CD14-positive monocyte (primary cell): ENCODE measurements at regions not wholly inside any gene's neighbourhood (a gene's known extent, or its start where the extent isn't known, plus 50 kb on each side); places are given as distances from the start of the nearest gene placed in this dataset.

Source experiments
- DNase-seq, 3 donors: peaks; one replicate each; pipeline ENCODE4 v3.0.0-alpha.2; 2011 to 2022
- H2AFZ ChIP-seq: 2 replicates; pipeline ENCODE4 v1.6.0; 2012; ENCODE audit warnings: mild to moderate bottlenecking, low read depth, low read length, inconsistent platforms; ENCODE audit not compliant: insufficient read depth, poor library complexity, severe bottlenecking
- H3K27ac ChIP-seq, 2 donors: 1 replicate in 1 of 2; 2 replicates in 1 of 2; pipeline ENCODE4 v1.5.1; 2012 to 2013; ENCODE audit warnings: low read length in 2 of 2, control low read depth in 1 of 2, inconsistent platforms in 1 of 2, low read depth in 1 of 2, mild to moderate bottlenecking in 1 of 2
- H3K27me3 ChIP-seq, 2 donors: one replicate each; pipeline versions ENCODE4 v1.6.0 to v1.6.1; 2011 to 2013; ENCODE audit warnings: low read length in 2 of 2; ENCODE audit not compliant: control insufficient read depth in 2 of 2, insufficient read depth in 2 of 2
- H3K36me3 ChIP-seq, 2 donors: replicated peaks in 1 of 2; 1 replicate in 1 of 2; 2 replicates in 1 of 2; pipeline versions ENCODE4 v1.5.1 to v1.6.1; 2012 to 2013; ENCODE audit warnings: low read length in 2 of 2, control low read depth in 1 of 2, inconsistent platforms in 1 of 2, mild to moderate bottlenecking in 1 of 2; ENCODE audit not compliant: insufficient read depth in 2 of 2, control insufficient read depth in 1 of 2
- H3K4me1 ChIP-seq, 2 donors: 1 replicate in 1 of 2; 2 replicates in 1 of 2; pipeline versions ENCODE4 v1.5.1 to v1.6.1; 2012 to 2013; ENCODE audit warnings: low read length in 2 of 2, control low read depth in 1 of 2, inconsistent platforms in 1 of 2, mild to moderate bottlenecking in 1 of 2, moderate library complexity in 1 of 2; ENCODE audit not compliant: insufficient read depth in 2 of 2, control insufficient read depth in 1 of 2
- H3K4me2 ChIP-seq: replicated peaks from 2 replicates; pipeline ENCODE3; 2012; ENCODE audit warnings: low read length, moderate library complexity, mild to moderate bottlenecking; ENCODE audit not compliant: poor library complexity, severe bottlenecking; ENCODE audit errors: extremely low read depth
- H3K4me3 ChIP-seq, 3 experiments: fragments of 200-600 bp in 1 of 3; sonication (generic) in 1 of 3; replicated peaks in 1 of 3; 1 replicate in 2 of 3; 2 replicates in 1 of 3; pipeline ENCODE4 v1.5.1; 2011 to 2013; ENCODE audit warnings: low read length in 3 of 3, mild to moderate bottlenecking in 3 of 3, control low read depth in 2 of 3, low read depth in 2 of 3, inconsistent platforms in 1 of 3, moderate library complexity in 1 of 3
- H3K79me2 ChIP-seq: 2 replicates; pipeline ENCODE4 v1.6.0; 2012; ENCODE audit warnings: mild to moderate bottlenecking, control low read depth, inconsistent platforms, low read length, moderate library complexity; ENCODE audit not compliant: insufficient read depth
- H3K9ac ChIP-seq: 2 replicates; pipeline ENCODE4 v1.6.0; 2017; ENCODE audit warnings: low read length, mild to moderate bottlenecking; ENCODE audit not compliant: insufficient read depth, poor library complexity, severe bottlenecking
- H3K9me3 ChIP-seq, 2 donors: replicated peaks in 1 of 2; 1 replicate in 1 of 2; 2 replicates in 1 of 2; pipeline versions ENCODE4 v1.5.1 to v1.6.1; 2012 to 2013; ENCODE audit warnings: low read length in 2 of 2, control low read depth in 1 of 2; ENCODE audit not compliant: control insufficient read depth in 1 of 2, insufficient read depth in 1 of 2
- H4K20me1 ChIP-seq: 2 replicates; pipeline ENCODE4 v1.6.0; 2012; ENCODE audit warnings: mild to moderate bottlenecking, low read length, control low read depth, moderate library complexity; ENCODE audit not compliant: insufficient read depth
- H3K27ac Mint-ChIP-seq, 7 donors: one replicate each; pipeline ENCODE4 v1.8.0; 2020; ENCODE audit warnings: mild to moderate bottlenecking in 7 of 7, mixed read lengths in 7 of 7, moderate library complexity in 6 of 7, inconsistent platforms in 2 of 7
- H3K27me3 Mint-ChIP-seq, 3 donors: one replicate each; pipeline ENCODE4 v1.8.0; 2021 to 2022; ENCODE audit warnings: low read depth in 3 of 3, mild to moderate bottlenecking in 3 of 3, mixed read lengths in 3 of 3, moderate library complexity in 3 of 3, inconsistent platforms in 1 of 3
- H3K36me3 Mint-ChIP-seq, 2 donors: one replicate each; pipeline ENCODE4 v1.8.0; 2020; ENCODE audit warnings: mixed read lengths in 2 of 2, inconsistent platforms in 1 of 2, mild to moderate bottlenecking in 1 of 2
- H3K4me1 Mint-ChIP-seq: one replicate; pipeline ENCODE4 v1.8.0; 2020; ENCODE audit warnings: mild to moderate bottlenecking, mixed read lengths
- H3K4me3 Mint-ChIP-seq, 2 donors: one replicate each; pipeline ENCODE4 v1.8.0; 2020; ENCODE audit warnings: mild to moderate bottlenecking in 2 of 2, mixed read lengths in 2 of 2, moderate library complexity in 1 of 2
- H3K9me3 Mint-ChIP-seq, 7 donors: one replicate each; pipeline ENCODE4 v1.8.0; 2020 to 2022; ENCODE audit warnings: mixed read lengths in 7 of 7, mild to moderate bottlenecking in 6 of 7, moderate library complexity in 6 of 7, inconsistent platforms in 2 of 7
- WGBS: methylation state at CpG from one replicate; pipeline ENCODE4 v1.1.5; 2013; ENCODE audit warnings: missing lambda C conversion rate; ENCODE audit not compliant: insufficient coverage; 5-methylcytosine and 5-hydroxymethylcytosine counted together
- intact Hi-C, 2 donors: fragments of 100-400 bp; cut with micrococcal nuclease; formaldehyde crosslinking; loops; one replicate each; pipeline versions ENCODE4 v1.15.0 to v1.15.1; 2023
- TF ChIP-seq, protein P1 (sequence below): fragments of 200-600 bp; IDR thresholded peaks from one replicate; pipeline ENCODE4 v1.8.0; 2022; ENCODE audit warnings: antibody characterized with exemption, mild to moderate bottlenecking

DNA sequence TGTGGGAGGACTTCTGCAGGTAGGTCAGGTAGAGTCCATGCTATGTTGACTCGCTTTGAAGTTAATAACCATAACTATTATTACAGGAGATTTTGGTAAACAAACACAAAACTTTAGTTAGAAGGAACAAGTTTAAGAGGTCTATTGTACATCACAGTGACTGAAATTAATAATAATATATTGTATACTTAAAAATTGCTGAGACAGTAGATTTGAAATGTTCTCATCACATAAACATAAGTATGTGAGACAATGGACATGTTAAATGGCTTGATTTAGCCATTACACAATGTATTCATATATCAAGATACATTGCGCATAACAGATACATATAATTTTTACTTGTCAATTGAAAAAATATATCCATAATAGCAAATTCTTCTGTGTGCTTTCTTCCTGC, 91.4 kb upstream of the CD53 start:
- Mint-ChIP-seq H3K4me3 (no peak overlapping the region), H3K4me1 (peaks cover 10% of the 10 kb centered on the region), H3K36me3 (no peaks in the 10 kb centered on the region), H3K9me3 (no peaks in the 10 kb centered on the region), H3K27me3 (peaks cover 0 to 7% (median 4%) of the 10 kb centered on the region in 3 donors), H3K27ac (no peak overlapping the region)
- H2AFZ ChIP-seq, result no peak overlapping the region
- no peak overlapping the region for H3K9ac ChIP-seq
- intact Hi-C loops, result loop anchor here (2.0 to 5.0 kb wide), 2 partner anchors 163 to 164 kb away; no protein-coding TSS in a partner anchor
- no peak overlapping the region for H3K27ac ChIP-seq
- TF ChIP-seq, protein P1, sequence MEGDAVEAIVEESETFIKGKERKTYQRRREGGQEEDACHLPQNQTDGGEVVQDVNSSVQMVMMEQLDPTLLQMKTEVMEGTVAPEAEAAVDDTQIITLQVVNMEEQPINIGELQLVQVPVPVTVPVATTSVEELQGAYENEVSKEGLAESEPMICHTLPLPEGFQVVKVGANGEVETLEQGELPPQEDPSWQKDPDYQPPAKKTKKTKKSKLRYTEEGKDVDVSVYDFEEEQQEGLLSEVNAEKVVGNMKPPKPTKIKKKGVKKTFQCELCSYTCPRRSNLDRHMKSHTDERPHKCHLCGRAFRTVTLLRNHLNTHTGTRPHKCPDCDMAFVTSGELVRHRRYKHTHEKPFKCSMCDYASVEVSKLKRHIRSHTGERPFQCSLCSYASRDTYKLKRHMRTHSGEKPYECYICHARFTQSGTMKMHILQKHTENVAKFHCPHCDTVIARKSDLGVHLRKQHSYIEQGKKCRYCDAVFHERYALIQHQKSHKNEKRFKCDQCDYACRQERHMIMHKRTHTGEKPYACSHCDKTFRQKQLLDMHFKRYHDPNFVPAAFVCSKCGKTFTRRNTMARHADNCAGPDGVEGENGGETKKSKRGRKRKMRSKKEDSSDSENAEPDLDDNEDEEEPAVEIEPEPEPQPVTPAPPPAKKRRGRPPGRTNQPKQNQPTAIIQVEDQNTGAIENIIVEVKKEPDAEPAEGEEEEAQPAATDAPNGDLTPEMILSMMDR, result no peak
- no CpG with 5 or more reads among the region's 2 CpGs for WGBS
- no peaks in the 10 kb centered on the region for H3K9me3 ChIP-seq
- no peaks in the 10 kb centered on the region for H3K79me2 ChIP-seq
- no peaks in the 10 kb centered on the region for H4K20me1 ChIP-seq
- no peak overlapping the region for H3K4me3 ChIP-seq
- peaks cover 4% of the 10 kb centered on the region in 2 donors for H3K4me1 ChIP-seq
- DNase-seq, result no peak
- H3K36me3 ChIP-seq, result no peaks in the 10 kb centered on the region
- H3K4me2 ChIP-seq, result no peak overlapping the region
- H3K27me3 ChIP-seq, result no peaks in the 10 kb centered on the region

DNA sequence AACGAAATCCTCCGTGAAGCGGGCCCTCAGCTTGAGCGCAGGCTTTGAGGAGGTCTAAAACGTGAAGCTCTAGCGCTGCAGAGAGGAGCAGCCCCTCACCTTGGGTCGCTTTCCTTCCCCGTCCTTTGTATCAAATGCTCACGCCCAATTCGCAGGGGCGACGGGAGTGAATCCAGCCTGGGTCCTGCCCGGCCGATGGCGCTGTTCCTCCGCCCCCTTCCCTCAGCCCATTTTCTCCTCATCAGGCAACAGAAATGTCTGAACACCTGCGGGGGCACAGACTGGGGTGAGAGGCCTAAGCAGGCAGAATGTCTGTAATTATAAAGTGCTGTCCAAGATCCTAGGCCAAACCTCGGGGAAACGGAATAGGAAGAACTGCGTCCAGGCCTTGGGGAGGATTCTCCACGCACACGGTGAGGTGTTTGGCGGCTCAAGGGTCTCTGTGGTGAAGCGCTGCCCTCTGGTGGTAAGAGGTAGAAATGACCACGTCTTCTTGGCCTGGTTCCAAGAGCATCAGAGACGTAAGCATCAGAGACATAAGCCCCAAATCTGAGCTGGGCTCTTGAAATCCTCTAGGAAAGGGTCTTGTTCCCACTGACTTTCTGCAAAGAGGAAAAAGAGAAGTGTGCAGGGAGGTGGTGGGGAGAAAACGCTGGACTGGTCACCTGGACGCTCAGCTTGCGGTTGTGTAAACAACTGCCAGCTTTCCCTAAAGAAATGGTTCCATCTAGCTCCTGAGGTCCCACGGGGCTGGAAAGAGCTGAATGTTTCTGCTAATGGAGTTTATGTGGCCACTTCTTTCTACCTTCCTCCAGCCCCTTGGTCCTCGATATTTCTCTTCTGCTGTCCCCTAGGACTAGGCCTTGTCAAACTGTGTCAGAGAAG, 92.1 kb upstream of the CD53 start:
- H4K20me1 ChIP-seq, result no peaks in the 10 kb centered on the region
- no peak overlapping the region for H3K4me2 ChIP-seq
- H3K36me3 ChIP-seq, result no peaks in the 10 kb centered on the region
- H3K9me3 ChIP-seq, result no peaks in the 10 kb centered on the region
- Mint-ChIP-seq H3K27me3 (peaks cover 0 to 7% (median 5%) of the 10 kb centered on the region in 3 donors), H3K36me3 (no peaks in the 10 kb centered on the region), H3K27ac (peak overlapping the region in 1 of 7 donors; percentile 48), H3K9me3 (no peaks in the 10 kb centered on the region), H3K4me3 (peak overlapping the region in 1 of 2 donors; percentile 43), H3K4me1 (peaks cover 10% of the 10 kb centered on the region)
- no peak overlapping the region for H2AFZ ChIP-seq
- peaks cover 4% of the 10 kb centered on the region in 2 donors for H3K4me1 ChIP-seq
- peak; percentile 74 to 81 (median 81) for DNase-seq
- intact Hi-C loops, result loop anchor here (2.0 to 5.0 kb wide), 2 partner anchors 162 to 164 kb away; no protein-coding TSS in a partner anchor
- no peaks in the 10 kb centered on the region for H3K79me2 ChIP-seq
- no peak overlapping the region for H3K4me3 ChIP-seq
- H3K9ac ChIP-seq, result no peak overlapping the region
- H3K27me3 ChIP-seq, result no peaks in the 10 kb centered on the region
- H3K27ac ChIP-seq, result no peak overlapping the region
- TF ChIP-seq, protein P1, result peak; percentile 84
- 37% methylated on average over 19 of the region's 31 CpGs for WGBS
